ENCODE measurements at regions not wholly inside any gene's neighbourhood (a gene's known extent, or its start where the extent isn't known, plus 50 kb on each side); places are given as distances from the start of the nearest gene placed in this dataset.

DNA sequence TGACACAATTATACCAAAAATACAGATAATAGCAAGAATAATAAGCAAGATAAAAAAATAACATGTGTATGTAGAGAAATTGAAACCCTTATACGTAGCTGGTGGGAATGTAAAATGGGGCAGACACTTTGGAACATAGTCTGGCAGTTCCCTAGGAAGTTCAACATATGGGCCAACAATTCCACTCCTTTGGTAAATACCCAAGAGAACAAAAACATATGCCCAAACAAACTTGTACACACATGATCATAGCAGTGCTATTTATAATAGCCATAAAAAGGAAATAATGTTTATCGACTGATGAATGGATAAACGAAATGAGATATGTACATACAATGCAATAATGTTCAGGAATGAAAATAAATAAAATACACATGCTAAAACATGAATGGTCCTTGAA is 462.4 kb upstream of the SORCS1 start:
- ATAC-seq = no peak

DNA sequence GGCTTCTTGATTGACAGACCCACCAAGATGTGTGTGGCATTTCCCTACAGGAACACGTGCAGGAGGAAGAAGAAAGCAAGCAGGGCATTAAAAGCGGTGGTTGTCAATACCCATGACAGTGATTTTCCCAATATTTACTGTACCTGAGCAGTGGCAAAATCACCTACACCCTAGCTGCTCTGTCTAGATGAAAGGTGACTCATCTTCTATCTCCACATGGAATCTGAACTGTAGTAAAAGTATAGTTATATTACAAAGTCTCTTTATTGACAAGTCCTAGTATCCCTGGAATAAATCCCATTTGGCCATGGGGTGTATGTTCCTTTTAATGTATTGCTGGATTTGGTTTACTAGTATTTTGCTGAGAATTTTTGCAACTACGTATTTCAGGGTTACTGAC is 458.8 kb upstream of the SORCS1 start:
- no peak for ATAC-seq

DNA sequence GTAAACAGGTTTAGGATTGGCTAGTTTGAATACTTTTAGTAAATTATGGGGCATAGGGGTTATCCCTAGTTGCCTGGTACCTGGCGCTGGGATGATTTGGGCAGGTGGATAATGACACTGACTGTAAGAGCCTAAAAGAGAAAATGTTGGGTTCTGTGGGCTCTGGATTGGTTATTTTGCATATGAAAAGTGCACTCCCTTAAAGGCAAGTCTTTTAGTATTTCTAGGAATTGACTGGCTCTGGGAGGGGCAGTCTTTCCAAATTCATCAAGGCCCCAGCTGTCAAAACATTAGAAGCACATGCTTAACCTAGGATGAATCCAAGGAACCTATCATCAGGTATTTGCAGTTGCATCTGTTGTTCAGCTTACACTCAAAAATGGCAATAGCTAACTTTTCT is 454.6 kb upstream of the SORCS1 start:
- ATAC-seq = no peak

DNA sequence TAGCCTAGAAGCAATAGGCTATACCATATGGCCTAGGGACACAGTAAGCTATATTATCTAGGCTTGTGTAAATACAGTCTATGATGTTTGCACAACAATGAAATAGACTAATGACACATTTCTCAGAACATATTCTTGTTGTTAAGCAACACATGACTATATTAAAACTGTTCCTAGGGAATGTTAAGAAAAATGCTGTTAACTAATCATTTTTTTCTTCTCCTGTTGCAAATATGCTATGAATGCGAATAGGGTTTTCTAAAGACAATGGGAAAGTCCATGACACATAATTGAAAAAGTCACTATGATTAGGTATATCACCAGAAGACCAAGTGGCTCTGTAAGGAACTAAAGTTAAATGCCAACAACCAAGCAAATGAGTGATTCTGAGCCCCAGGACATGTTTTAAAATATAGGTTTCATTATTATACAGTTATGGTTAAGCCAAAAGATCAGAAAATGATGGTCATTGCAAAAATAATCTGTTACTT is 454.0 kb upstream of the SORCS1 start:
- ATAC-seq = no peak

DNA sequence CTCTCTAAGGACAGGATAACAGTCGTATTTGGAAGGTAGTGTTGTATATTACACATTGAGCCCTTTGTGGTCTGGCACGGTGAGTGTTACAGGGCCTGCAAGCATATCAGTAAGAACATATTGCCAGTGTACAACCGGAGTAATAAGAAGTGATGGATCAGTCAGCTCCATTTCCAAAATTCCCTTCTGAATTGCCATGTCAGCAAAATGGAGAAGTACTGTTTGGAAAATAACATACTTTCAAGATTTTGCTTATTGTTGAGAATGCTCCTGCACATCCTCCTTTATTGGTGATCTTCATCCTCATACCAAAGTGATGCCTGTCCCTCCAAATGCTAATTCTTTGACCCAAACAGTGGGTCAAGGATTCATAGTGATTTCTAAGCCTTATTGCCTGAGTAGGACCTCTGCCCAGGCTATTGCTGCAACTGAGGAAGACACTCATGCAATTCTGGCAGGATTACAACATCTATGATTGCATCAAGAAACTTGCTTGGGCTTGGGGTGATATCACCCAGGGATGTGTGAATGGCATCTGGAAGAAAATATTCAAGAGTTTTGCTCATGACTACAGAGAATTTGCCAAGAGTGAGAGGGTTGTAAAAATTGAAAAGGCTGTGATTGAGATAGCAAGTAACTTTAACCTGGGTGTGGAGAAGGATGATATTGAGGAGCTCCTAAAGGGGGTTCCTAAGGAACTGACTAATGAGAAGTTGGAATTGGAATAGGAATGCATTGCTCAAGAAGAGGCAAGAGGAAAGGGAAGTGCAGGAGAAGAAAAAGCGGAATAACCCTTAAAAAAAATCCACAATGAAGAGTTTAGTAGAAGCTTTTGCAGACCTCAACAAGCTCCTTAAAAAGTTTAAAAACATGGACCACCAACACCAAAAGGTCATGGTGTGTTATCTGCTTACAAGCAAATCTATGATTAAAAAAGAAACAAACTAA is 452.2 kb upstream of the SORCS1 start:
- no peak for ATAC-seq

DNA sequence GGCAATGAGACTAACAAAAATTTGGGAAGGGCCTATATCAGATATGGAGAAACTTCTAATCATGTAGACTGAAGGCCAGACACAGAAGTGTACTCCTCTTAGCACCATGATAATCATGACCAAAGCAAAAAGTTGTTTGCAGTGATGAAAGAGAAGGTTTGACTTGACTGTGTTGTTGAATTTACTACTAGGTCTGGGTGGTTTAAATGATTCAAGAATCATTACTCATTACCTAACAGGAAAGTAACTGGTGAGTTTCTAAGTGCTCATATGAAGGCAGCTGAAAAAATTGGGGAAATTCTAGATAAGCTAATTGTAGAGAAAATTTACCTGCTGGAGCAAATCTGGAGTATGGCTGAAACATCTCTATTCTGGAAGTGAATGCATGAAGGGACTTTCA is 451.5 kb upstream of the SORCS1 start:
- no peak for ATAC-seq

DNA sequence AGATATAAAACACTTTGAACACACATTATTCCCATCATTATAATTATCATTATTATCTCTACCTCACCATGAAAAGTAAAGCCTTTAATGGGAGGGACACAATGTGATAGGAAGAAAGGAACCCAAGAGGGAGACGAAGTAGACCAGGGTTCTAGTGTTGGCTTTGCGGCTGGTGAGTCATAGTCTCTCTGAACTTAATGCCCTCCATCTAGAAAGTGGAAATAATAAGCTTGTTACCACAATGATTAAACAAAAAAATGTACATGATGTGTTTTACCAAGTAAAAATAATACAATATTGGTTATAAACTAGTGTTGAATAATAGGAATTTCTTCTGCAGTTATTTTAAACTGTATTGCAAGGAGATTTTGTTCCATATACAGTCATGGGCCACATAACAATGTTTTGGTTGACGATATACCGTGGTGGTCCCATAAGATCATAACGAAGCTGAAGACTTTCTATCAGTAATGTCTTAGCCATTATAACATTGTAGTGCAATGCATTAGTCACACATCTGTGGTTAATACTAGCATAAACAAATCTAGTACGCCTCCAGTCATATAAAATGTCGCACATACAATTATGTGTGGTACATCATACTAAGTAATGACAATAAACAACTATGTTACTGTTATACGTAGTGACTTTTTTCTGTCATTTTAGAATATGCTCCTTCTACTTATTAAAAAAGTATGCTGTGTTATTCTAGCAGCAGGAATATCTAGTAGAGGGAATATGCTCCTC is 450.6 kb upstream of the SORCS1 start:
- no peak for ATAC-seq

DNA sequence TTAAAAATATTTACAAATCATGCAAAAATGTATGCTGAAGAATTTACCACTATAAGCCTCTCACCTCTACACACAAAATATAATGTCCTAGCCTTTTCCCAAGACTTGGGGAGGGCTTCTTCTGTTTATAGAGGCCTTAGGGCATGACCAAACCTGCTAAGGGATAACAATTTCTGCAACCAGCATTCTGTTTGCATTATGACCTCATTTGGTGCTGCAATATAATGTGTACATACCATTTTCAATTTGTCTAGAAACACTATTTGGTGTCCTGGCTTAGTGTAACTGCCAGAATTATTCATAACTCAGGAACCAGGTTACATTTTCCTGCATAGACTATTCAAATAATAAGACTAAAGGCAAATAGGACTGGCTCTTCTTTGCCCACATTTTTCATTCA is 446.6 kb upstream of the SORCS1 start:
- ATAC-seq = no peak

DNA sequence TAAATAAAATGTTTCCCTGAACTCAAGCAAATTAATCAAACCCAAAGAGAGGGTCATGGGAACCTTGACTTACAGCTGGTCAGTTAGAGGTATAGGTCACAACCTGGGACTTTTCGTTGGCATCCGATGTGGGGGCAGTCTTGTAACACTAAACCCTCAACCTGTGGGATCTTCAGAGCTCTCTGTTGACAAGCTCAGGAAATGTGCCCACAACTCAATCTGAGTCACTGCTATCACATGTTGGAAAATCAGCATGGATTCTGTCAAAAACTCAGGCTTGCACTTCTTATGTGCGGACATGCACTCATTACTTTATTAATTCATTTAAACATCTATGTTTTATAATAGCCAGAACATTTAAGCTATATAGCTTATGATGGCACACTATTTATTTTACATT is 424.6 kb upstream of the SORCS1 start:
- no peak for ATAC-seq

DNA sequence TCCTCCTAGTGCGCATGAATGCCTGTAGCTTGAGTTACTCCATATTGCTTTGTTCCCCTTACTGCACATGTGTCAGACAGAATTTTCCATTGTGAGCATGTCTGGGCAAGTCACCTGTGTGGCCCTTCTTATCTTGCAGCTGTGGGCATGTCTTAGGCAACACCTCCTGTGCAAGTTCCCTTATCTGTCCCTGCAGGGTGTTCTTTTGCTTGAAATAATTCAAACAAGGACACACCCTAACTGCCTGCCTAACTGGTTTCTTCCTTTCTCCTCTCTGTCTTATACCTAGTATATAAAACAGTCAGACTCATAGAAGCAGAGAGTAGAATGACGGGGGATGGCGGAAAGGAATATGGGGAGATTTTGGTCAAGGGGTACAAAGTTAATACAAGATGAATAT is 421.1 kb upstream of the SORCS1 start:
- ATAC-seq = no peak

DNA sequence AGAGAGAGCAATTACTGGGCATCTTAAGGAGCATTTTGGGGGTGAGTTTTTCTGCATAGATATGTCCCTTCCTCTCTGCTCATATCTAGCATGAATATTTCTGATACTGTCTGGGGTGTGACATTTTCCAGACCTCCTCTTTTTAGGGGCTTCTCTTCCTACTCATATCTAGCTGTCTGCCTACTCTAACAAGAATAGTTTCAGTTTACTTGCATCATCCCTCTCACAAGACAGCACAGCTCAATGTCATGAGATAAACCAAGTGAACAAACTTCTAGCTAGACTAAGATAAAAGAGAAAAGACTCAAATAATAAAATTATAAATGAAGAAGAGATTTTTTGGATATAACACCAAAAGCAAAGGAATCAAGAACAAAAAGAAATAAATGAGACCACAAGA is 419.5 kb upstream of the SORCS1 start:
- ATAC-seq = no peak

DNA sequence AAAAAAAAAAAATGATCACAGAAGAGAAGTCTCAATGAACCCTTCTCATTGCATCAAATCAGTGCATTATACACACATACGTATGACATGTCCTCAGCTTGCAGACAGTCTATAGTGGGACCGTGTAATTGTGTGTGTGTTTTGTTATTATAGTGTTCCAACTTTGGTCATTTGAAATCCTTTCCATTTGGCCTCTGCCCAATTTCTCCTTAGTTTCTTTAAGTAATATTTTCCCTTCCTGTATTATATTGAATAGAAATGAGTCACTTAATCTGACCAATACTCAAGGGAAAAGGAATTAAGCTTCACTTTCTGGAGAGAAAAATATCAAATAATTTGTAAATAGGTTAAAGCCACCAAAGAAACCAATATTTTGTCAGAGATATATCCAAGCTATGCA is 415.5 kb upstream of the SORCS1 start:
- ATAC-seq = no peak

DNA sequence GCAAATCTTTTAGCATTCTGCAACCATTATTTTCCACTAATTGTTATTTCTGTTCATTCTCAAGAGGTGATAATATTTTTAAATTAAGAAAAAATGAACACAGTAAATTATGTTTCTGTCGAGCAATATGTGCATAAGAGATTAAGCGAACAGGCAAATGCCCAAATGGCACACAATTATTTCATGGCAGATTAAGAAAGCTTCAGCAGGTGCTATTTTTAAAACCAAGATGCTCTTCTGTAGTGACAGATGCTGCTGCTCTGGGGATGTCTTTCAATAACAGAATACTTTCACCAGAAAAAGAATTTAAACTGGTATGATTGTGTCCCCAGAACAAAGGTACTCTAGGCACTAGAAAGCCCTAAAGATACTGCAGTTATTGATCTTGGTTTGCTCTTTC is 412.7 kb upstream of the SORCS1 start:
- ATAC-seq = no peak

DNA sequence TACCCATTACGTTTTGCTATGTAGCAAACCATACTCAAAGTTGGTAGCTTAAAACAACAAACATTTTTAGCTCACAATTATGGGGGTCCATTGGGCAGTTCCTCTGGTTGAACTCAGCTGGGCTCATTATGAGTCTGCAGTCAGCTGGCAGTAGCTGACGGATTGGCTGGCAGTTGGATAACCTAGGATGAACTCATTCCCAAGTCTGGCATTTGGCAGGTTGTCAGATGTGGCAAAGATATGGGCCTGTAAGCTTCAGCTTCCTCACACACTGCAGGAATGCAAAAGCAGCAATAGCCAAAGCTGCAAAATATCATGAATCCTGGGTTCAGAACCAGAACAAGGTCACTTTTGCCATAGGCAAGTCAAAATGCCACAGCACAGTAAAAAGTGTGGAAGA is 412.2 kb upstream of the SORCS1 start:
- ATAC-seq = no peak

DNA sequence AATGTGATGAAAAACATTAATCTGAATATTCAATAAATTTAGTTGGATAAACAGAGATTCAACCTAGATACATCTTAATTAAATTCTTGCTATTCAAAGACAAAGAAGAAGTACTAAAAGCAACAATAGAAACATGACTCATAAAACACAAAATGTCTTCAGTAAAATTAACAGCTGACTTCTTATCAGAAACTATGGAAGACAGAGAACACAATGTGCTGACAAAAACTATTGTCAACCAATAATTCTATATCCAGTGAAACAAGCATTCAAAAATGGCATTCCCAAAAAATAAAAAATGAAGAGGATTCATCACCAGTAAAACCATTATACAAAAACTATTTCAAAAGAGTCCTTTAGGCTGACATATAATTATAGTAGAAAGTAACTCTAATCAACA is 400.5 kb upstream of the SORCS1 start:
- no peak for ATAC-seq

DNA sequence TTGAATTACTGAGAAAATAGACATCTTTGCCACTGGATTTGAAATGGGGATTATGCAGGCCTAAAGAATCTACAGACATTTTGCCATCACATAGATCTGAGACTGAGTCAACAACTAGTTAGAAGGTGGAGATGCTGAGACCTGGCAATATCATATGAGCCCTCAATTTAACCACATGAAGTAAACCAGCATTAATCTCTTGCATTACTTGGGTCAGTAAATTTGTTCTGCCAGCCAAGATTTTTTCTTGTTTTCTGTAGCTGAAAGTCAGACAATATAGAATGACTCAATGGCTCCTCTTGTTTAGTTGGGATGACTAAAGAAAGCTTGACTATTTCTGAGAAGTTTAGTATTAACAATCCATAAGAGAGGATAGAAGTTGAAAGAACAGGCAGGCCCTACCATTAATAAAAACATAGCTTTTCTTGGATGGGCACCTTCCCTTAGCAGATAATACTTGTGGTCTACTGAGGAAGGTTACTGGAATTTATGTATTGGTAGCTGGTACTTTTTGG is 396.7 kb upstream of the SORCS1 start:
- no peak for ATAC-seq

DNA sequence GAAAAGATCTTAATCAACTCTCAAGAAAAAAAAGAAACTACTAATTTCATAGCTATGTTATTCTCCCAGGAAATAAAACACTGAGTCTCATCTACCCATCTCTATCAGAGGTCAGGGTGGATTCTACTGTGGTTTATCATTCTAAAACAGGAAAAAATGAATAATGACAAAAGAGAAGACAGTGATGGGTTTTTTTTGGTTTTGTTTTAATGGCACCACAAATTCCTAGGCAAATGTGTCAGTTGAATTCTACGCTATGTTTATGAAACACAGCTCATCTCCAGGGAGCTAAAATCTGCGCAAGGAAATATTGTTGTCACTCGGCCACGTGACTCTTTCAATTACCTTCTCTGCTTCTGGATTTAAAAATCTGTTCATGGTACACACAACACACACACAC is 393.4 kb upstream of the SORCS1 start:
- no peak for ATAC-seq

DNA sequence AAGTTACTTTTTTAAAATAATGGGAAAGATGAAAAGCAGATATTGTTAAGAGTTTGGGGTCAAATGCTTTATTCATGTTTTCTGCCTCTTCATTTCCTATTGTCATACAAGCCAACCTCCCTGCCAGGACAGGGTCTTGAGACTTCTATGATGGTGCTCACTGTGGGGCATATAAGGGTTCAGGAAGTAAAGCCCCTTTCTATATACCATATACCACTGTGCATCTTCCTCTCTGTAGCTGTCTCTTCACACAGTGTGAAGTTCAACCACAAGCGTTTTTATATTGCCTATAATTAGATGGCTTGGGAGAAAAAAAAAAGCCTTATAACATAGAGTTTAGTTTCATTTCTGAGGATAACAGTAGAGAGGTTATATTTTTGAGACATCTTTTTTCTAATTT is 389.8 kb upstream of the SORCS1 start:
- ATAC-seq = no peak

DNA sequence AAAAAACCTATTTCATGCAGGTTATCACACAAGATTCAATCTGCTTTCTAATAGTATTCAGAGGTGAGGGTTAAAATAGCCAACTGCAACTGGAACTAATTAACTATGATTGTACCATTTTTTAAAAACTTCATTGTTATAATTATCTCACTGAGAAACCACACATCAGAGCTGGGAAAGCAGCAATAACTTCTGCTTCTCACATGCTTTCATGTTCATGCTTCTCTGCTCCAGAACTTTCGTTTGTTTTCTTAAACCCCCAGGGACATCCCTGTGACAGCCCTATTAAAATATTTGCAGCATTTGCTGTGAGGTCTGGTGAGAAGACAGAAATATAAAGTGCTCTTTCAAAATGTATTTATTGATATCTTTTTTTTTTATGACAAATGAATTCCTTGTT is 389.0 kb upstream of the SORCS1 start:
- ATAC-seq = no peak

DNA sequence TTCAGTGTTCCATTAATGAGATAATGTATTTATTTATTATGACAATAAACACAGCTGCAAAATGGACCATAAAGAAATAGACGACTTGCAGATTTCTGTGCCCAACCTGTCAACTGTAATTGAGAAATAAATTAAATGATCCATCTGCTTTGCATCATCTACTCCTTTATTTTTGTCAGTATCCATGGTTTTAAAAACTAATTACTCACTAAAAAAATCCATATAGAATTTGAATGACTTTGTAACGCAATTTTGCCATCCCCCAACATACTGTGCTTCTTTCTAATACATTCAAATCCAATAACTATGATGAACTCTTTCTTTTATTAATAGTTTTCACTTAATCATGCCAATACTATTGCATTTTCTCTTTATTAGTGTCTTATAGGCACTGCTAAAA is 388.5 kb upstream of the SORCS1 start:
- ATAC-seq = no peak

DNA sequence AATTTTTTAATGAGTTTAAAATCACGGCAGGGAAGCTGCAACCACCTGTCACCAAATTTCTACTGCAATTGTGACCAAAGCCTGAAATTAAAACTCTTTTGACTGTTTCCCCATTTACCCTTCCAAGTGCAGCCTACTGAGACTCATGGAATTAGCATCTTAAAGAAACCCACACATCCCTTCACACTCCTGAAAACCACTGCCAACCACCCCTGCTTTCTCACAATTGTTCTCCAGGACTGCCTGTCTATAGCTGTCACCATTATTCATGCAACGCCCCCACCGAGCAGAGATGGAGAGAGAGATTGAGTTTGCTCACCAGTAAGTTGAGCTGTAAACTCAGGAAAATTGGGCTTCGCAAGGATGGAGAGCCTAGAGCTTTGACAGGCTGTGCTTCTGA is 383.8 kb upstream of the SORCS1 start:
- no peak for ATAC-seq

DNA sequence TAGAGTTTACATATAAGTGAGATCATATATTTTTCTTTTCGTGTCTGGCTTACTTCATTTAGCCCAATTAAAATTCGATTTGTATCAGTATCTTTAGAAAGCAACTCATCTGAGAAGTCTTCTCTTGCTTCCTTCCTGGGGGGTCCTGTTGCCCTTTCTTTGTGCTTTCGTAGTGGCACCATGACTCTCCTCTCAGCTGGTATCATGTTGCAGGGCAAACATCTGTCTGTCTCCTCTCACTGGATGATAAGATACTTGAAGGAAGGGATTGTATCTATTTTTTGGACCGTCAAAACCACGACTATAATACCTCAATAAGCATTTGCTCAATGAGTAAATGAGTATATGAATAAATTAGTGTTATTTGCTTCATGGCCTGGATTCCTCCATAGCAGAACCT is 382.5 kb upstream of the SORCS1 start:
- ATAC-seq = no peak

DNA sequence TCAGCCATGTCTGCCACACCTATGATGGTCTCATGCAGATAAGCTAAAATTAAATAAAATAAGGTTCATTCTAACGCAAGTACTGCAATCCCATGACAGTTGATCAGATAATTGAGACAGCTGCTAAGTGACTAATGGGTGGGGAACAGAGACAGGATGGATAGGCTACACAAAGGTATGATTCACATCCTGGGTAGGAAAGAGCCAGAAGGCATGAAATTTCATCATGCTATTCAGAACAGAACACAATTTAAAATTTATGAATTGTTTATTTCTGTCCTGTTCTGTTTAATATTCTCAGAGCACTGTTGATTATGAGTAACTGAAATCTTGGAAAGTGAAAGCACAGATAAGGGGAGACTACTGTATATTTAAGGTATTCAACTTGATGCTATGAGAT is 381.8 kb upstream of the SORCS1 start:
- ATAC-seq = no peak

DNA sequence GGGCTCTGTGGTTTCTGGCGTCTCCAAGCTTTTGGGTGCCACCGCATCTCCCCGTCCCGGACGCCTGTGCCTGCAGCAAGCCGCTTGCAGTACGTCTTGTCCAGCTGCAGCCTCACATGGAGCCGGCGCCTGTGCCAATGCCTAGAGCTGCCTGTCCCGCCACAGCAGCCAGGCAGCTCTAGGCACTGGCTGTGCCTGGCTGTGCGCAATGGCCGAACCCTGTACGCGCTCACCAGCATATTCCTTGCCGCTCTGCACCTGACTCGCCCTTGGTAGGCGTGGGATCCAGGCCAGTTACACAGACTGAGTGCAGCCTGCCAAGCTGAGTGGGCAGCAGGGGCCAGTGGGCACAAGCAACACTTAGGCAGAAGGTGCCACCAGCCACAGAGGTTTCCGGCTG is 381.2 kb upstream of the SORCS1 start:
- no peak for ATAC-seq
